ENCODE measurements at regions not wholly inside any gene's neighbourhood (a gene's known extent, or its start where the extent isn't known, plus 50 kb on each side); places are given as distances from the start of the nearest gene placed in this dataset.
"Not testable (repeated sequence)": the region's sequence is repeated elsewhere in the genome, so short reads cannot be mapped to it uniquely, and the experiment has no call there.

- TF ChIP-seq CTCF (IDR thresholded peaks at IDR 0.05); POLR2AphosphoS5 (IDR thresholded peaks at IDR 0.05; ENCODE audit: low read depth, low read length); EP300 (IDR thresholded peaks at IDR 0.05; ENCODE audit: borderline replicate concordance in 1 of 2, low read depth in 1 of 2, low read length in 1 of 2); FOXM1 (IDR thresholded peaks at IDR 0.05; ENCODE audit: low read depth); MXI1 (IDR thresholded peaks at IDR 0.05; ENCODE audit: low read depth, low read length): not testable (repeated sequence)
Measured at GRCh38 chr7:94788378-94788777, 119.0 kb upstream of the PPP1R9A start.
